ENCODE measurements at regions not wholly inside any gene's neighbourhood (a gene's known extent, or its start where the extent isn't known, plus 50 kb on each side); places are given as distances from the start of the nearest gene placed in this dataset.

DNA sequence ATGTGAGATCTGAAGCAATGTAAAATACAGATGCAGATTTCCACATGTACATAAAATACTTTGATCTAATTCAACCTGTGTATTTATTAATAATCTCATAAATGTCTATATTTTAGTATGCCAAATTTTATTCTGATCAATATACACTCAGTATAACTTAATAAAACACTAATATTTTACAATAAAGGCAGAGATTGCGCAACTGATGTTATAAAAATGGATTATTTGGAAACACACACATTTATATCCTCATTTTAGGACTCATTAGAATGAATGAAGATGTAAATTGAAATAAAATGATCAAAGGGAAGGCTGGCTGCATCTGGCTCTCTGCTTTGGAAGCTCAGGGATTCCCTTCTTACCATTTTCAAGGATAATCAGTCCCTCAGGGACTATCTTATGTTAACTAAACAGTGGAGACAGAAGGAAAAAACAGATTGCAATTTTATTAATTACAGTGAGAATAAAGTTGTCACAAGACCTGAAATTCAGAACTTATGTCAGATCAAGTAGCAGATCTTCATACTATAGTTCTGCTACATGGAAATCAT is 900.9 kb upstream of the EPHA5 start:
- TF ChIP-seq CTCF (IDR thresholded peaks at IDR 0.05): no peak

DNA sequence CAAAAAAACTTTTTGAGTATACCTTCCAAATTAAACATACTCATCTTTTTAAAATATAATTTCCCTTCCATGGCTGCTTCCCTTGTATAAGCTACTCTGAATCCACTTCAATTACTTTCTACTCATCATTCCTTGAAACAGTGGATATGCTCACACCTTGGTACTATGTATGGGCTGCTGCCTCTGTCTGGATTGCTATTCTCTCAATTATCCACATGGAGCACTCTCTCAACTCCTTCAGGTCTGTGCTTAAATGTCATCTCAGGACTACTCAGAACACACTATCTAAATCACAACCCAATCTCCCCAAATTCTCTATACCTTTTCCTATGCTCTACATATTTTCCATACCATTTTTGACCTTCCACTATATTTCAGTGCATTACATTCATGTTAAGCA is 898.9 kb upstream of the EPHA5 start:
- TF ChIP-seq CTCF (IDR thresholded peaks at IDR 0.05): peak; percentile 27; the same call in 1 of the 2 replicates

DNA sequence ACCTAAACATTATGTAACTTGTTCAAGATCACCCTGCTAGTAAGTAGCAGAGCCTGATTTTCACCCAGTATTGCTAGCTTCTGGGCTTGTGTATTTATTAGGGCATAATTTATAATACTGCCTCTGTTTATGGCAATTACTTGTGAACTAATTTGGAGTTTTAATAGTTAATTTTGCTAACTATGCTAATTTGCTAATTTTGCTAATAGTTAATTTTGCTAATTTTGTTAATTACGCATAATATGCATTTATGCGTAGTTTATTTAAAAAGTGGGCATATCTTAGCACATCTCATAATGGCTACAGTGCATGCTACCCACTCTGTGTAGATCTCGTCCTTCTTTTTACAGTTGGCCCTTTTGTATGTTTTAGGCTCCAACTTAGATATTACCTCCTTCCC is 898.1 kb upstream of the EPHA5 start:
- no peak for TF ChIP-seq CTCF (IDR thresholded peaks at IDR 0.05)

DNA sequence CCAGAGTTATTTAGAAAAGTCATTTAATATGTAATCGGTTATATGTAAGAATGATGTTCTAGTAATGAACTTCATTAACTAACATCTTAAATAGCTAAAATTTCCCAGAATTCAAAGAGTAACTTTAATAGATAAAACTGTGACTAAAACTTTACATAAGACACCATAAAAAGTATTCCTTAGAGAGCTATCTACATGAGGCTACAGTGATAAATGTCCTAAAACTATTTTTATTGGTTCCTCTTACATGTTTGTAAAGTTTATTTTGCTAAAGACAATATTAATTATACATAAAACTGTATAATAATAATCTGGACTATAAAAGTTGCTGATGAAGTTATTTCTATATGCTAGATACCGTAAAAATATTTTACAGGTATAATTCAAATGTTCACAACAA is 897.7 kb upstream of the EPHA5 start:
- TF ChIP-seq CTCF (IDR thresholded peaks at IDR 0.05): no peak

DNA sequence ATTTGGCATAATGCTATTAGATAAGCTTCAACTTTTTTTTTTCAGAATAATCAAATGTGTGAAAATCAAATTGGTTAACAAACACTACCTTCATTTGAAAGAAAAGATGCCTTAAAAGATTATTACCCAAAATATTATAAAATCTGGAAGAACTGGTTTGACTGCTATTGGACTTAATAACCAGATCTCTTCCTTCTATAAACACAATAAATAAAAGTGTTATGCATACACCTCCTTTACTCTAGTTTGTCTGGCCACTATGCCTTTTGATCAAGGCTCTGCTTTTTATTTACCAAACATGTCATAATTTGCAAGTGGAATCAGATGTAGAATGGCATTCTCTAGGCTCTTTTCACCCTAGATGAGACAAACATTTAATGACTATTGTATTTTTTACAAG is 897.3 kb upstream of the EPHA5 start:
- TF ChIP-seq CTCF (IDR thresholded peaks at IDR 0.05): no peak

- TF ChIP-seq CTCF (IDR thresholded peaks at IDR 0.05): no peak
Observed at GRCh38 chr4:66565801-66566200, 895.5 kb upstream of the EPHA5 start.

- TF ChIP-seq CTCF (IDR thresholded peaks at IDR 0.05): no peak
Observed at GRCh38 chr4:66564901-66565651, 894.8 kb upstream of the EPHA5 start.
